ENCODE measurements at regions not wholly inside any gene's neighbourhood (a gene's known extent, or its start where the extent isn't known, plus 50 kb on each side); places are given as distances from the start of the nearest gene placed in this dataset.

GRCh38 chr6:126824226-126824625, 294.2 kb upstream of the RSPO3 start:
- DNase-seq, result no peak
- Histone ChIP-seq H3K4me2 (no peak overlapping the region), H3K4me3 (no peak overlapping the region), H4K20me1 (ENCODE audit: insufficient read depth) (no peaks in the 10 kb centered on the region), H3K4me1 (replicated peaks; ENCODE audit: insufficient read depth) (no peaks in the 10 kb centered on the region), H2AFZ (no peak overlapping the region), H3K9me2 (ENCODE audit: insufficient read depth) (no peaks in the 10 kb centered on the region), H3K36me3 (ENCODE audit: low read depth) (no peaks in the 10 kb centered on the region), H3K27me3 (ENCODE audit: insufficient read depth, low read depth) (no peaks in the 10 kb centered on the region), H3F3A (ENCODE audit: insufficient read depth, low read depth) (no peaks in the 10 kb centered on the region), H3K27ac (no peak overlapping the region), H3K9me3 (ENCODE audit: insufficient read depth, low read depth) (no peaks in the 10 kb centered on the region), H3K79me2 (ENCODE audit: low read depth) (no peaks in the 10 kb centered on the region)
- CTCF ChIA-PET, result no interaction called here
- POLR2A ChIA-PET (ENCODE audit: unreplicated experiment), result no interaction called here
- no peak for TF ChIP-seq CTCF (conservative IDR thresholded peaks at IDR 0.05)
- no peak for TF ChIP-seq EZH2 (IDR thresholded peaks at IDR 0.05; ENCODE audit: low read depth)
- intact Hi-C loops (cut with micrococcal nuclease; ENCODE audit: unreplicated experiment), result no loop called here
- no TSS peak for BruUV-seq (replicated peaks)

- no peak overlapping the region for H2AFZ ChIP-seq
- intact Hi-C loops (cut with micrococcal nuclease; ENCODE audit: unreplicated experiment), result no loop called here
- no peaks in the 10 kb centered on the region for H3K27me3 ChIP-seq (ENCODE audit: insufficient read depth, low read depth)
- ChIA-PET CTCF (no interaction called here), POLR2A (ENCODE audit: unreplicated experiment) (no interaction called here)
- H4K20me1 ChIP-seq (ENCODE audit: insufficient read depth), result no peaks in the 10 kb centered on the region
- no peak overlapping the region for H3K27ac ChIP-seq
- H3K4me1 ChIP-seq (replicated peaks; ENCODE audit: insufficient read depth), result no peaks in the 10 kb centered on the region
- no peak overlapping the region for H3K4me3 ChIP-seq
- H3K9me2 ChIP-seq (ENCODE audit: insufficient read depth), result no peaks in the 10 kb centered on the region
- no peaks in the 10 kb centered on the region for H3K9me3 ChIP-seq (ENCODE audit: insufficient read depth, low read depth)
- no TSS peak for BruUV-seq (replicated peaks)
- H3K79me2 ChIP-seq (ENCODE audit: low read depth), result no peaks in the 10 kb centered on the region
- no peak for DNase-seq
- no peaks in the 10 kb centered on the region for H3K36me3 ChIP-seq (ENCODE audit: low read depth)
- H3F3A ChIP-seq (ENCODE audit: insufficient read depth, low read depth), result no peaks in the 10 kb centered on the region
- TF ChIP-seq CTCF (conservative IDR thresholded peaks at IDR 0.05) (no peak), EZH2 (IDR thresholded peaks at IDR 0.05; ENCODE audit: low read depth) (no peak)
- H3K4me2 ChIP-seq, result no peak overlapping the region
Measured at GRCh38 chr6:126824815-126825214, 293.7 kb upstream of the RSPO3 start.

DNA sequence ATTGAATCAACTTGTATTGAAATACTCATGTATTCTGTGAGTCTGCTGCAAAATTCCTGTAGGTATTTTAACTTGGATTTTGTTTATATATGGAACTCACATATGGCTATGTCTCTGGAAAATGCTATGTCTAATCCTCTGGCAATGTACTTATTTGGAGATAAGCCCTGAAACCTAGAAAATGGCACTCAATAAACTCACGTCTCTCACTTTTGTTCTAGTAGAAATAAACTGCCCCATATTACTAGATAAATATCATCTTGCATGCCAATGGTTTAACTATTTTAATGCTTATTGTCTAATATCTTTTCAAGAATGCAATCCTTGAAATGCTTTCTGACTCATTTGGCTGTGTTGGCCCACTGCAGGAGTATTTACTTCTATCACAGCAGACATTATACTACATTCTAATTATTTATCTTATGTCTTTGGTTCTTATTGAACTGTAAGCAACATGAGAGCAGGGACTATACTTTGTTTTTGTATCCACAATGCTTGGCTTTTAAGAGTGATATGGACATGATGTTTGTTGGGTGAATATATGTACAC, 292.2 kb upstream of the RSPO3 start:
- TF ChIP-seq EZH2 (IDR thresholded peaks at IDR 0.05; ENCODE audit: low read depth), result no peak
- no peak for TF ChIP-seq CTCF (conservative IDR thresholded peaks at IDR 0.05)
- ChIA-PET CTCF (no interaction called here), POLR2A (ENCODE audit: unreplicated experiment) (no interaction called here)
- Histone ChIP-seq H3F3A (ENCODE audit: insufficient read depth, low read depth) (no peaks in the 10 kb centered on the region), H3K9me2 (ENCODE audit: insufficient read depth) (no peaks in the 10 kb centered on the region; the same call in 1 of the 2 replicates), H3K4me1 (replicated peaks; ENCODE audit: insufficient read depth) (no peaks in the 10 kb centered on the region), H4K20me1 (ENCODE audit: insufficient read depth) (no peaks in the 10 kb centered on the region), H3K9me3 (ENCODE audit: insufficient read depth, low read depth) (no peaks in the 10 kb centered on the region), H3K27me3 (ENCODE audit: insufficient read depth, low read depth) (no peaks in the 10 kb centered on the region), H3K36me3 (ENCODE audit: low read depth) (no peaks in the 10 kb centered on the region), H3K4me2 (no peak overlapping the region), H3K27ac (no peak overlapping the region), H2AFZ (no peak overlapping the region), H3K79me2 (ENCODE audit: low read depth) (no peaks in the 10 kb centered on the region), H3K4me3 (no peak overlapping the region)
- no peak for DNase-seq
- intact Hi-C loops (cut with micrococcal nuclease; ENCODE audit: unreplicated experiment), result no loop called here
- no TSS peak for BruUV-seq (replicated peaks)

Measured in PC-9 (cell line).